OCI-LY7 (cell line): ENCODE measurements at regions not wholly inside any gene's neighbourhood (a gene's known extent, or its start where the extent isn't known, plus 50 kb on each side); places are given as distances from the start of the nearest gene placed in this dataset.

Experiments
- BruUV-seq: library from RNA; stranded (reverse); fragments of 400-500 nt; replicated peaks from 2 replicates; lab custom pipeline; 2021; lab: Mats Ljungman, UMichigan
- CTCF ChIA-PET: fragments of 300-600 bp; sonication (Branson Sonifier 250); formaldehyde crosslinking; loops from one replicate; lab custom pipeline; 2022; ENCODE audit warnings: antibody characterized with exemption; ENCODE audit not compliant: unreplicated experiment; lab: Charles Lee
- POLR2A ChIA-PET: fragments of 300-600 bp; sonication (Branson Sonifier 250); formaldehyde crosslinking; loops from one replicate; lab custom pipeline; 2022; ENCODE audit warnings: antibody characterized with exemption; lab: Charles Lee
- DNase-seq: peaks from one replicate; pipeline ENCODE4 v3.0.0-alpha.2; 2015; ENCODE audit warnings: low spot score
- H2AFZ ChIP-seq: fragments of 200-600 bp; sonication (generic), shearing (Covaris generic); 2 replicates; pipeline ENCODE4 v1.6.1; 2014; ENCODE audit warnings: mild to moderate bottlenecking, antibody characterized with exemption, low read length, moderate library complexity
- H3K27ac ChIP-seq: fragments of 200-600 bp; sonication (generic); 2 replicates; pipeline ENCODE4 v1.5.1; 2014; ENCODE audit warnings: mixed run types, low read depth, mild to moderate bottlenecking, moderate library complexity, low read length, inconsistent platforms; ENCODE audit not compliant: poor library complexity, severe bottlenecking
- H3K36me3 ChIP-seq: fragments of 200-600 bp; sonication (generic); 2 replicates; pipeline ENCODE4 v1.6.1; 2014; ENCODE audit warnings: mild to moderate bottlenecking, antibody characterized with exemption, low read length, moderate library complexity, mixed read lengths; ENCODE audit not compliant: insufficient read depth
- H3K4me1 ChIP-seq: fragments of 200-600 bp; sonication (generic); 2 replicates; pipeline ENCODE4 v1.5.1; 2014; ENCODE audit warnings: mild to moderate bottlenecking, low read length; ENCODE audit not compliant: insufficient read depth, poor library complexity, severe bottlenecking
- H3K4me2 ChIP-seq: fragments of 200-600 bp; sonication (generic); 2 replicates; pipeline ENCODE4 v1.6.1; 2014; ENCODE audit warnings: mild to moderate bottlenecking, low read length
- H3K4me3 ChIP-seq: fragments of 200-600 bp; sonication (generic); 2 replicates; pipeline ENCODE4 v1.5.1; 2014; ENCODE audit warnings: mild to moderate bottlenecking, low read depth, low read length; ENCODE audit not compliant: poor library complexity, severe bottlenecking
- H3K79me2 ChIP-seq: fragments of 200-600 bp; sonication (generic); 2 replicates; pipeline ENCODE4 v1.6.1; 2016; ENCODE audit warnings: low read depth, mild to moderate bottlenecking, low read length, moderate library complexity, mixed read lengths; ENCODE audit not compliant: insufficient read depth
- H3K9me2 ChIP-seq: fragments of 200-600 bp; sonication (generic); 2 replicates; pipeline ENCODE4 v1.6.1; 2016; ENCODE audit warnings: mild to moderate bottlenecking, low read length, mixed read lengths; ENCODE audit not compliant: insufficient read depth
- H3K9me3 ChIP-seq: fragments of 200-600 bp; sonication (generic); 2 replicates; pipeline ENCODE4 v1.6.1; 2014; ENCODE audit warnings: mild to moderate bottlenecking, mixed run types, low read length, mixed read lengths
- H4K20me1 ChIP-seq: fragments of 200-600 bp; sonication (generic); 2 replicates; pipeline ENCODE4 v1.6.1; 2014; ENCODE audit warnings: mild to moderate bottlenecking, antibody characterized with exemption, low read length, moderate library complexity, mixed read lengths; ENCODE audit not compliant: insufficient read depth
- EZH2phosphoT487 ChIP-seq: fragments of 200-600 bp; sonication (generic); IDR thresholded peaks from 2 replicates; pipeline ENCODE4 v1.6.1; 2018; ENCODE audit warnings: low read depth, borderline replicate concordance, mild to moderate bottlenecking, mixed run types, antibody characterized with exemption, low read length, moderate library complexity, mixed read lengths
- intact Hi-C: fragments of 100-400 bp; cut with micrococcal nuclease; formaldehyde crosslinking; loops from one replicate; pipeline ENCODE4 v1.10.0; 2022; ENCODE audit not compliant: unreplicated experiment
- TF ChIP-seq, protein P1 (sequence below): fragments of 200-600 bp; sonication (generic); conservative IDR thresholded peaks from 2 replicates; pipeline ENCODE4 v1.5.1; 2014; ENCODE audit warnings: mild to moderate bottlenecking, antibody characterized with exemption, low read length, moderate library complexity, mixed read lengths

DNA sequence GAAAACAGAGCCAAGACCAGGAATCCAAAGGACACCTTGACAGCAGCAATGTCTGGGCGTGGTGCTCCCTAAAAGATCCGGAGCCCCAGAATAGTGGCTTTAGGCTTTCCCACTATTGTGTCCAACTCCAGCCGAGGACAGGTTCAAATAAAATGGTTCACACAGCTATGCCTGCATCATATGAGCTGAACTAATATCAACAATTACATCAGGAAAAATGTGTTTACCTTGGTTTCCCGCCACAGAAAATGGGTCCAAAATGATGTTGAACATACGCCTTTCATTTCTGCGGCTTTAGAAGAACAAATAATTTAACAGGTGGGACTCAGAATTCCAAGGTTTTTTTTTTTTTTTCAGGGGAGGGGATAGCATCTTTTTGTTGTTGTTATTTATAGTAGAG lies 93.6 kb downstream of the OSR1 start:
- H3K4me2 ChIP-seq, result no peak overlapping the region
- POLR2A ChIA-PET, result no interaction called here
- H2AFZ ChIP-seq, result no peak overlapping the region
- no peaks in the 10 kb centered on the region for H3K79me2 ChIP-seq
- no TSS peak for BruUV-seq
- no peak for DNase-seq
- no peaks in the 10 kb centered on the region for H3K4me1 ChIP-seq
- no peaks in the 10 kb centered on the region for H4K20me1 ChIP-seq
- TF ChIP-seq EZH2phosphoT487, result no peak
- TF ChIP-seq, protein P1, sequence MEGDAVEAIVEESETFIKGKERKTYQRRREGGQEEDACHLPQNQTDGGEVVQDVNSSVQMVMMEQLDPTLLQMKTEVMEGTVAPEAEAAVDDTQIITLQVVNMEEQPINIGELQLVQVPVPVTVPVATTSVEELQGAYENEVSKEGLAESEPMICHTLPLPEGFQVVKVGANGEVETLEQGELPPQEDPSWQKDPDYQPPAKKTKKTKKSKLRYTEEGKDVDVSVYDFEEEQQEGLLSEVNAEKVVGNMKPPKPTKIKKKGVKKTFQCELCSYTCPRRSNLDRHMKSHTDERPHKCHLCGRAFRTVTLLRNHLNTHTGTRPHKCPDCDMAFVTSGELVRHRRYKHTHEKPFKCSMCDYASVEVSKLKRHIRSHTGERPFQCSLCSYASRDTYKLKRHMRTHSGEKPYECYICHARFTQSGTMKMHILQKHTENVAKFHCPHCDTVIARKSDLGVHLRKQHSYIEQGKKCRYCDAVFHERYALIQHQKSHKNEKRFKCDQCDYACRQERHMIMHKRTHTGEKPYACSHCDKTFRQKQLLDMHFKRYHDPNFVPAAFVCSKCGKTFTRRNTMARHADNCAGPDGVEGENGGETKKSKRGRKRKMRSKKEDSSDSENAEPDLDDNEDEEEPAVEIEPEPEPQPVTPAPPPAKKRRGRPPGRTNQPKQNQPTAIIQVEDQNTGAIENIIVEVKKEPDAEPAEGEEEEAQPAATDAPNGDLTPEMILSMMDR, result no peak
- no peak overlapping the region for H3K27ac ChIP-seq
- intact Hi-C loops, result no loop called here
- H3K4me3 ChIP-seq, result no peak overlapping the region
- no peaks in the 10 kb centered on the region for H3K9me3 ChIP-seq
- H3K9me2 ChIP-seq, result no peaks in the 10 kb centered on the region
- no peaks in the 10 kb centered on the region for H3K36me3 ChIP-seq
- CTCF ChIA-PET, result no interaction called here

DNA sequence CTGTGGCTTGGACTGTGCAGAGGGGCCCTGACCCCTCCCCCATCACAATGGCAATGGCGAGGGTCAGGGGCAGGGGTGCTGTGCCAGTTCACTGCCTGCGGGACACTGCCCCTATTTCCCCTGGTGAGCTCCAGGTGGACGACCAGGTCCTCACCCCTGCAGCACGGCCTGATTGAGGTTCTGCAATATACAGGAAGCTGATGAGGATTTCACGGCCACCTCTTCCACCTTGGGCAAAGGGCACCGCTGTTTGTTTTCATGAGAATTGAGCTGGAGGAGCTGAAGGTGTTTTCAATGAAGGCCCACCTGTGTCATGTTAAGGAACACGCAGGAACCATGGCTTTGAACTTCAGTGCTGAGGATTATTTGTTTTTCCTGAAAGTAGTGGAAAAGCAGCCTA lies 96.3 kb downstream of the OSR1 start:
- Histone ChIP-seq H3K4me1 (no peaks in the 10 kb centered on the region), H4K20me1 (no peaks in the 10 kb centered on the region)

DNA sequence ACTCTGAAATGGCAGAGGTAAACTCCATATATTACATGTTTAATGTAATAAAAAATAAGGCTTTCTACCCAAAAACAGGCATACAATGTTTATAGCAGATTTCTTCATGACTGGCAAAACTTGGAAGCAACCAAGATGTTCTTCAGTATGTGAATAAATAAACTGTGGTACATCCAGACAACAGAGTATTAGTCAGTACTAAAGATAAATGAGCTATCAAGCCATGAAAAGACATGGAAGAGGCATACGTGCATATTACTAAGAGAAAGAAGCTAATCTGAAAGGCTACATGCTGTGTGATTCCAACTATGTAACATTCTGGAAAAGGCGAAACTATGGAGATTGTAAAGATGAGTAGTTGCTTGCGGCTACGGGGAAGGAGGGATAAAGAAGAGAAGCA lies 97.4 kb downstream of the OSR1 start:
- Histone ChIP-seq H3K79me2 (no peaks in the 10 kb centered on the region), H3K4me2 (no peak overlapping the region), H3K9me3 (no peaks in the 10 kb centered on the region), H3K27ac (no peak overlapping the region), H2AFZ (no peak overlapping the region), H3K9me2 (no peaks in the 10 kb centered on the region), H3K36me3 (no peaks in the 10 kb centered on the region), H3K4me1 (no peaks in the 10 kb centered on the region), H3K4me3 (no peak overlapping the region), H4K20me1 (no peaks in the 10 kb centered on the region)
- DNase-seq, result no peak
- ChIA-PET POLR2A (no interaction called here), CTCF (no interaction called here)
- TF ChIP-seq, protein P1, result no peak
- no peak for TF ChIP-seq EZH2phosphoT487
- intact Hi-C loops, result no loop called here
- no TSS peak for BruUV-seq

More for the DNA sequence above, 96.3 kb downstream of the OSR1 start:
- intact Hi-C loops, result no loop called here
- TF ChIP-seq EZH2phosphoT487, result no peak
- TF ChIP-seq, protein P1, result no peak
- Histone ChIP-seq H3K9me2 (no peaks in the 10 kb centered on the region), H2AFZ (no peak overlapping the region), H3K27ac (no peak overlapping the region), H3K4me2 (no peak overlapping the region), H3K9me3 (no peaks in the 10 kb centered on the region), H3K79me2 (no peaks in the 10 kb centered on the region), H3K4me3 (no peak overlapping the region), H3K36me3 (no peaks in the 10 kb centered on the region)
- ChIA-PET POLR2A (no interaction called here), CTCF (no interaction called here)
- no TSS peak for BruUV-seq
- DNase-seq, result no peak
